ENCODE measurements at regions not wholly inside any gene's neighbourhood (a gene's known extent, or its start where the extent isn't known, plus 50 kb on each side); places are given as distances from the start of the nearest gene placed in this dataset.
A peak's percentile ranks its signal among the peaks of the same experiment; 100 is the strongest.
"Not testable (repeated sequence)": the region's sequence is repeated elsewhere in the genome, so short reads cannot be mapped to it uniquely, and the experiment has no call there.

GRCh38 chr7:65317372-65317771 is 56.3 kb upstream of the ZNF92 start:
- no peak for DNase-seq

- no peak for DNase-seq
These were observed 62.9 kb upstream of the ZNF92 start for GRCh38 chr7:65310761-65311160.

- no peak for DNase-seq
These were observed 65.4 kb upstream of the ZNF92 start for GRCh38 chr7:65308300-65308678.

GRCh38 chr7:65307651-65308299 is 65.9 kb upstream of the ZNF92 start:
- DNase-seq: peak; percentile 57

GRCh38 chr7:65304175-65304574 is 69.5 kb upstream of the ZNF92 start:
- no peak for DNase-seq

GRCh38 chr7:65302883-65303282 is 70.8 kb upstream of the ZNF92 start:
- no peak for DNase-seq

- no peak for DNase-seq
These were observed 72.6 kb upstream of the ZNF92 start for GRCh38 chr7:65301007-65301406.

- no peak for DNase-seq
These were observed 78.2 kb upstream of the ZNF92 start for GRCh38 chr7:65295409-65295808.

GRCh38 chr7:65290340-65290739 is 83.3 kb upstream of the ZNF92 start:
- DNase-seq: not testable (repeated sequence)

GRCh38 chr7:65287023-65287422 is 86.6 kb upstream of the ZNF92 start:
- DNase-seq: no peak

GRCh38 chr7:65285906-65286864 is 87.5 kb upstream of the ZNF92 start:
- no peak for DNase-seq

- not testable (repeated sequence) for DNase-seq
These were observed 88.4 kb upstream of the ZNF92 start for GRCh38 chr7:65285241-65285640.

- DNase-seq: no peak
These were observed 93.9 kb upstream of the ZNF92 start for GRCh38 chr7:65279795-65280194.

GRCh38 chr7:65276822-65277221 is 96.8 kb upstream of the ZNF92 start:
- DNase-seq: no peak

- DNase-seq: not testable (repeated sequence)
These were observed 102.2 kb upstream of the ZNF92 start for GRCh38 chr7:65271502-65271901.

GRCh38 chr7:65269150-65269856 is 104.4 kb upstream of the ZNF92 start:
- peak; percentile 67 for DNase-seq

GRCh38 chr7:65268782-65269149 is 104.9 kb upstream of the ZNF92 start:
- DNase-seq: no peak

GRCh38 chr7:65265933-65266519 is 107.6 kb upstream of the ZNF92 start:
- DNase-seq: no peak

- DNase-seq: no peak
These were observed 109.4 kb upstream of the ZNF92 start for GRCh38 chr7:65264258-65264657.

GRCh38 chr7:65260673-65261072 is 113.0 kb upstream of the ZNF92 start:
- not testable (repeated sequence) for DNase-seq

- not testable (repeated sequence) for DNase-seq
These were observed 113.7 kb upstream of the ZNF92 start for GRCh38 chr7:65259864-65260525.

- no peak for DNase-seq
These were observed 119.6 kb upstream of the ZNF92 start for GRCh38 chr7:65254061-65254460.

Measured in kidney glomerular epithelial cell (primary cell).